ENCODE measurements at regions not wholly inside any gene's neighbourhood (a gene's known extent, or its start where the extent isn't known, plus 50 kb on each side); places are given as distances from the start of the nearest gene placed in this dataset.

DNA sequence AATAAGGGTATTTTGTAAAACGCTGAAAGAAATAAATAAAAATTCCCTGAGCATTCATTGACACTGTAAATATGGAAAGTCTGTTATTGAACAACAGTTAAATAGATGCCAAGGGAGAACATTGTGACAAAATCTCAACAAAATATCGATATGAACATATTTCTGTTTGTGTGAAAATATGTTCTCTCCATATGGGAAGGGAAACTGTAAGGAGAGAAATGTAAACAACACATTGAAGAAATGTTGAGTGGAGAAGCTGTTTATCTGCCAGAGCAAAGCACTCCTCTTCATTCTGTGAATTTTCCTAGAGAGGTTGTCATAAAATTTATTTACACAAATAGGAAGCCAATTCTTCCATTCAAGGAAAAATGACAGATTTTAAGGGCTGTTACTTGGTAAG, 57.1 kb upstream of the EOMES start:
- no peaks in the 10 kb centered on the region for H3K36me3 ChIP-seq
- no peak overlapping the region for H3K4me3 ChIP-seq
- DNase-seq (no peak), ATAC-seq (no peak)
- no peak for TF ChIP-seq POLR2A (IDR thresholded peaks at IDR 0.05)
- TF ChIP-seq, protein P1, sequence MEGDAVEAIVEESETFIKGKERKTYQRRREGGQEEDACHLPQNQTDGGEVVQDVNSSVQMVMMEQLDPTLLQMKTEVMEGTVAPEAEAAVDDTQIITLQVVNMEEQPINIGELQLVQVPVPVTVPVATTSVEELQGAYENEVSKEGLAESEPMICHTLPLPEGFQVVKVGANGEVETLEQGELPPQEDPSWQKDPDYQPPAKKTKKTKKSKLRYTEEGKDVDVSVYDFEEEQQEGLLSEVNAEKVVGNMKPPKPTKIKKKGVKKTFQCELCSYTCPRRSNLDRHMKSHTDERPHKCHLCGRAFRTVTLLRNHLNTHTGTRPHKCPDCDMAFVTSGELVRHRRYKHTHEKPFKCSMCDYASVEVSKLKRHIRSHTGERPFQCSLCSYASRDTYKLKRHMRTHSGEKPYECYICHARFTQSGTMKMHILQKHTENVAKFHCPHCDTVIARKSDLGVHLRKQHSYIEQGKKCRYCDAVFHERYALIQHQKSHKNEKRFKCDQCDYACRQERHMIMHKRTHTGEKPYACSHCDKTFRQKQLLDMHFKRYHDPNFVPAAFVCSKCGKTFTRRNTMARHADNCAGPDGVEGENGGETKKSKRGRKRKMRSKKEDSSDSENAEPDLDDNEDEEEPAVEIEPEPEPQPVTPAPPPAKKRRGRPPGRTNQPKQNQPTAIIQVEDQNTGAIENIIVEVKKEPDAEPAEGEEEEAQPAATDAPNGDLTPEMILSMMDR (IDR thresholded peaks at IDR 0.05 in 4 of 5, conservative IDR thresholded peaks at IDR 0.05 in 1 of 5), result no peak
- H3K9me3 ChIP-seq, result no peaks in the 10 kb centered on the region
- no peaks in the 10 kb centered on the region for H3K27me3 ChIP-seq
- H3K4me1 ChIP-seq, result no peaks in the 10 kb centered on the region
- no peak overlapping the region for H3K27ac ChIP-seq
- in situ Hi-C loops (cut with MboI; ENCODE audit: low sequenced_read_pairs in 4 of 4) (no loop called here), intact Hi-C loops (cut with DNase I; ENCODE audit: low total_unique reads) (no loop called here)

- ATAC-seq, result no peak
- in situ Hi-C loops (cut with MboI; ENCODE audit: low sequenced_read_pairs in 4 of 4) (no loop called here), intact Hi-C loops (cut with DNase I; ENCODE audit: low total_unique reads) (no loop called here)
- H3K4me1 ChIP-seq, result no peaks in the 10 kb centered on the region
- no peak for TF ChIP-seq POLR2A (IDR thresholded peaks at IDR 0.05)
- TF ChIP-seq, protein P1 (IDR thresholded peaks at IDR 0.05 in 4 of 5, conservative IDR thresholded peaks at IDR 0.05 in 1 of 5), result no peak
- no peak overlapping the region for H3K4me3 ChIP-seq
- no peaks in the 10 kb centered on the region for H3K27me3 ChIP-seq
- no peak for DNase-seq
- no peaks in the 10 kb centered on the region for H3K9me3 ChIP-seq
- no peak overlapping the region for H3K27ac ChIP-seq
- no peaks in the 10 kb centered on the region for H3K36me3 ChIP-seq
Observed at GRCh38 chr3:27789420-27789819, 67.3 kb upstream of the EOMES start.

DNA sequence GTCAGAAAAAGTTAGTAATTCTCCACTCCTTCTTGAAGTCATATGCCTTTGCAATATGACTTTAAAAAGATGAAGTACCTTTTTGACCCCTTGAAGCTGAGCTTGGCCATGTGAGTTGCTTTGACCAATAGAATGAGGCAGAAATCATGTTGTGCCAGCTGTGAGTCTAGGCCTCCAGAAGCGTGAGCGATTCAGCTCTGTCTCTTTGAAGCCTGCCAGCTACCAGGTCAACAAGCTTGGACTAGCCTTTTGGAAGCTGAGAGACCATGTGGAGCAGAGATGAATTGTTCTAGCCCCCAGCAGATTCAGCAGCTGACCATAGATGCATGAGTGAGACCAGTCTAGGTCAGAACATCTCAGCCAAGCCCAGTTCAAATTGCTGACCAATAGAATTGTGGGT, 69.8 kb upstream of the EOMES start:
- TF ChIP-seq, protein P1 (IDR thresholded peaks at IDR 0.05 in 4 of 5, conservative IDR thresholded peaks at IDR 0.05 in 1 of 5), result no peak
- no peak for TF ChIP-seq POLR2A (IDR thresholded peaks at IDR 0.05)
- ATAC-seq, result no peak
- intact Hi-C loops (cut with DNase I; ENCODE audit: low total_unique reads) (no loop called here), in situ Hi-C loops (cut with MboI; ENCODE audit: low sequenced_read_pairs in 4 of 4) (no loop called here)
- Histone ChIP-seq H3K27me3 (no peaks in the 10 kb centered on the region), H3K36me3 (no peaks in the 10 kb centered on the region), H3K9me3 (no peaks in the 10 kb centered on the region), H3K27ac (no peak overlapping the region), H3K4me3 (no peak overlapping the region), H3K4me1 (no peaks in the 10 kb centered on the region)
- no peak for DNase-seq

GRCh38 chr3:27792869-27793268, 70.7 kb upstream of the EOMES start:
- in situ Hi-C loops (cut with MboI; ENCODE audit: low sequenced_read_pairs in 4 of 4), result no loop called here
- Histone ChIP-seq H3K4me1 (no peaks in the 10 kb centered on the region), H3K27ac (no peak overlapping the region), H3K4me3 (no peak overlapping the region), H3K36me3 (no peaks in the 10 kb centered on the region), H3K27me3 (no peaks in the 10 kb centered on the region), H3K9me3 (no peaks in the 10 kb centered on the region)
- intact Hi-C loops (cut with DNase I; ENCODE audit: low total_unique reads), result no loop called here
- ATAC-seq, result no peak
- no peak for TF ChIP-seq POLR2A (IDR thresholded peaks at IDR 0.05)
- TF ChIP-seq, protein P1 (IDR thresholded peaks at IDR 0.05 in 4 of 5, conservative IDR thresholded peaks at IDR 0.05 in 1 of 5), result no peak
- no peak for DNase-seq

- TF ChIP-seq, protein P1 (IDR thresholded peaks at IDR 0.05 in 4 of 5, conservative IDR thresholded peaks at IDR 0.05 in 1 of 5), result no peak
- no peak for TF ChIP-seq POLR2A (IDR thresholded peaks at IDR 0.05)
- DNase-seq (no peak), ATAC-seq (no peak)
- Histone ChIP-seq H3K27ac (no peak overlapping the region), H3K4me1 (no peaks in the 10 kb centered on the region), H3K36me3 (no peaks in the 10 kb centered on the region), H3K4me3 (no peak overlapping the region), H3K27me3 (no peaks in the 10 kb centered on the region), H3K9me3 (no peaks in the 10 kb centered on the region)
- intact Hi-C loops (cut with DNase I; ENCODE audit: low total_unique reads) (no loop called here), in situ Hi-C loops (cut with MboI; ENCODE audit: low sequenced_read_pairs in 4 of 4) (no loop called here)
Observed at GRCh38 chr3:27794211-27794610, 72.1 kb upstream of the EOMES start.

Measured in gastrocnemius medialis (tissue), 4 donors.